ENCODE measurements at regions not wholly inside any gene's neighbourhood (a gene's known extent, or its start where the extent isn't known, plus 50 kb on each side); places are given as distances from the start of the nearest gene placed in this dataset.

GRCh38 chr14:104527857-104528459 lies 51.6 kb upstream of the C14orf180 start:
- H3K9me3 ChIP-seq (ENCODE audit: control insufficient read depth in 2 of 2, low read length in 2 of 2), result peaks cover 0 to 6% of the 10 kb centered on the region in 2 experiments
- DNase-seq (no peak), ATAC-seq (ENCODE audit: low read depth in 2 of 2) (no peak)
- H3K9me3 Mint-ChIP-seq, result peaks cover 0 to 20% (median 7%) of the 10 kb centered on the region in 7 donors
- H3K4me1 Mint-ChIP-seq, result peaks cover 0 to 6% (median 0%) of the 10 kb centered on the region in 4 donors
- H3K4me1 ChIP-seq (ENCODE audit: control insufficient read depth, insufficient read depth, low read length, poor library complexity, severe bottlenecking), result no peaks in the 10 kb centered on the region
- no peak overlapping the region for H3K4me3 ChIP-seq (ENCODE audit: low read depth, low read length)
- no peaks in the 10 kb centered on the region for H3K36me3 Mint-ChIP-seq
- H3K27ac ChIP-seq (ENCODE audit: insufficient read depth, low read length, poor library complexity, severe bottlenecking), result no peak overlapping the region
- H3K27me3 Mint-ChIP-seq, result no peaks in the 10 kb centered on the region
- no peaks in the 10 kb centered on the region for H3K36me3 ChIP-seq (ENCODE audit: control insufficient read depth, insufficient read depth, low read length)
- H3K27ac Mint-ChIP-seq, result no peak overlapping the region
- no peak overlapping the region for H3K4me3 Mint-ChIP-seq
- H3K27me3 ChIP-seq (ENCODE audit: control insufficient read depth, insufficient read depth, low read length), result no peaks in the 10 kb centered on the region

- Mint-ChIP-seq H3K4me1 (peaks cover 0 to 6% (median 0%) of the 10 kb centered on the region in 4 donors), H3K27ac (no peak overlapping the region), H3K9me3 (peaks cover 0 to 20% (median 7%) of the 10 kb centered on the region in 7 donors), H3K4me3 (no peak overlapping the region), H3K27me3 (no peaks in the 10 kb centered on the region), H3K36me3 (no peaks in the 10 kb centered on the region)
- H3K9me3 ChIP-seq (ENCODE audit: control insufficient read depth in 2 of 2, low read length in 2 of 2), result peaks cover 0 to 6% of the 10 kb centered on the region in 2 experiments
- H3K36me3 ChIP-seq (ENCODE audit: control insufficient read depth, insufficient read depth, low read length), result no peaks in the 10 kb centered on the region
- H3K4me1 ChIP-seq (ENCODE audit: control insufficient read depth, insufficient read depth, low read length, poor library complexity, severe bottlenecking), result no peaks in the 10 kb centered on the region
- no peak overlapping the region for H3K4me3 ChIP-seq (ENCODE audit: low read depth, low read length)
- ATAC-seq (ENCODE audit: low read depth in 2 of 2) (no peak), DNase-seq (no peak)
- no peaks in the 10 kb centered on the region for H3K27me3 ChIP-seq (ENCODE audit: control insufficient read depth, insufficient read depth, low read length)
- no peak overlapping the region for H3K27ac ChIP-seq (ENCODE audit: insufficient read depth, low read length, poor library complexity, severe bottlenecking)
Observed at GRCh38 chr14:104528496-104528895, 51.1 kb upstream of the C14orf180 start.
